ENCODE measurements at regions not wholly inside any gene's neighbourhood (a gene's known extent, or its start where the extent isn't known, plus 50 kb on each side); places are given as distances from the start of the nearest gene placed in this dataset.

DNA sequence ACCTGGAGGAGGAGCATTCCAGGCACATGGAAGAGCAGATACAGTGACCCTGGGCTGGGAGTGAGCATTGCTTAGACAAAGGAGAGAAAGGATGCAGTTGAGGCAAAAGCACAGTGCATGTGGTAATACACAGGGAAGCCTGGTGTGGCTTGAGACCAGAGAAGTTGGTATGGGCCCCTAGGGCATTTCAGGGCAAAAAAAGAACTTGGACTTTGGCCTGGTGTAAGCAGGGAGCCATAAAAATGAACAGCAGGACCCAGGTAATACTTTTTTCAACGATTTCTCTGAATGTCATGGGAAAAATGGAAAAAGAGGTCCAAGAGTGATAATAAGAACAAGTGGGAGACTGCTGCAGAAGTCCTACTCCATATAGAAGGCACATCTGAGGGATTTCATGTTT lies 163.9 kb downstream of the ASCL4 start:
- no peak overlapping the region for H3K4me3 ChIP-seq (ENCODE audit: low read depth, low read length)
- TF ChIP-seq, protein P1, sequence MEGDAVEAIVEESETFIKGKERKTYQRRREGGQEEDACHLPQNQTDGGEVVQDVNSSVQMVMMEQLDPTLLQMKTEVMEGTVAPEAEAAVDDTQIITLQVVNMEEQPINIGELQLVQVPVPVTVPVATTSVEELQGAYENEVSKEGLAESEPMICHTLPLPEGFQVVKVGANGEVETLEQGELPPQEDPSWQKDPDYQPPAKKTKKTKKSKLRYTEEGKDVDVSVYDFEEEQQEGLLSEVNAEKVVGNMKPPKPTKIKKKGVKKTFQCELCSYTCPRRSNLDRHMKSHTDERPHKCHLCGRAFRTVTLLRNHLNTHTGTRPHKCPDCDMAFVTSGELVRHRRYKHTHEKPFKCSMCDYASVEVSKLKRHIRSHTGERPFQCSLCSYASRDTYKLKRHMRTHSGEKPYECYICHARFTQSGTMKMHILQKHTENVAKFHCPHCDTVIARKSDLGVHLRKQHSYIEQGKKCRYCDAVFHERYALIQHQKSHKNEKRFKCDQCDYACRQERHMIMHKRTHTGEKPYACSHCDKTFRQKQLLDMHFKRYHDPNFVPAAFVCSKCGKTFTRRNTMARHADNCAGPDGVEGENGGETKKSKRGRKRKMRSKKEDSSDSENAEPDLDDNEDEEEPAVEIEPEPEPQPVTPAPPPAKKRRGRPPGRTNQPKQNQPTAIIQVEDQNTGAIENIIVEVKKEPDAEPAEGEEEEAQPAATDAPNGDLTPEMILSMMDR (IDR thresholded peaks at IDR 0.05; ENCODE audit: low read depth, low read length) = no peak

- no peak overlapping the region for H3K4me3 ChIP-seq (ENCODE audit: low read depth, low read length)
- TF ChIP-seq, protein P1 (IDR thresholded peaks at IDR 0.05; ENCODE audit: low read depth, low read length) = no peak
Observed at GRCh38 chr12:107948391-107948945, 174.0 kb downstream of the ASCL4 start.

- TF ChIP-seq, protein P1 (IDR thresholded peaks at IDR 0.05; ENCODE audit: low read depth, low read length) = no peak
Observed at GRCh38 chr12:107951024-107951423, 176.5 kb downstream of the ASCL4 start.

DNA sequence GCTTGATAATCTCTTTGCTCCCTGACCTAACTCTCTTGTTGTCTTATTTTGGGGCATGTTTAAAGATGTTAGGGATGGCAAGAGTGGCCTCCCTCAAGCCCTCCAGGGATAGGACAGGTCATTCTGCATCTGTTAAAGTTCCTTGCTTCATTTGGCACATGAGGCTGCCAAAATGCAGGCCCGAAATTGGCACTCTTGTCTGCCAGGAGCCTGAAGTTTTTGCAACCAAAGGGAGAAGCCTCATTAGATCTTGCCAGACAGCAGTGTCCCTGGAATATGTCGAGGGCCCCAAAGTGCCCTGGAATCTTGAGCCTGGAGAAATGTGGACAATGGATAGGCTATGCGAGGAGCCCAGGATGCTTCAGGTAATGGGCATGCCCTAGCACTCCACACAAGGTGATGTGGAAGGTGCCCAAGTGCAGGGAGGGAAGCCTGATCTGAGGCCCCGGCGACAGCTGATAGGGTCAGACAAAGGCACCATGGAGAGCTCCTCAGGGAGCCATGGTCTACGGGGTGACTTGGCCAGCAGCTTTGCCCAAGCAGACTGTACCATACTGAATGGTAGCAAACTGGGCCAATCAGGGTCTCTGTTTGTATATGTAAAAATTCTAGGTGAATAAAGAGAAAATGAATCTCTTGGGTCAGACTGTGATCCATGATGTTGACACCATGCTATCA lies 173.0 kb upstream of the WSCD2 start:
- TF ChIP-seq, protein P1 (IDR thresholded peaks at IDR 0.05; ENCODE audit: low read depth, low read length) = no peak
- no peak overlapping the region for H3K4me3 ChIP-seq (ENCODE audit: low read depth, low read length)

More at GRCh38 chr12:107951024-107951423, 176.5 kb downstream of the ASCL4 start:
- no peak overlapping the region for H3K4me3 ChIP-seq (ENCODE audit: low read depth, low read length)

DNA sequence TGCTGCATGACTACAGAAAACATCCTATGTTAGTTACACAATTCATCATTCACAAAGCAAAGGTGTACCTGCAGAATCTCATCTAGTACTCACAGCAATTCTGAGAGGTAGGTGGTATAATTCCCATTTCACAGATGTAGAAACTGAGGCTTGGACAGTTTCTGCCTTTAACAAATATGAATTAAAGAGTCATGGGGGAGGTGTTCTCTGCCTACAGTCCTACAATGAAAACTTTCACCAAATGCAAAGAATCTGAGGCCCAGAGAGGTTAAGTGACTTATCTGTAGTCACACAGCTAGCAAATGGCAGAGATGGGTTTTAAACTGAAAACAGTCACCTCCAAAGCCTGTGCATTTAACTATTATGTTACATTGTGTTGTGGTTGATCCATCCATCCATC lies 171.6 kb upstream of the WSCD2 start:
- TF ChIP-seq, protein P1 (IDR thresholded peaks at IDR 0.05; ENCODE audit: low read depth, low read length) = no peak

GRCh38 chr12:107963635-107964034 lies 165.5 kb upstream of the WSCD2 start:
- no peak overlapping the region for H3K4me3 ChIP-seq (ENCODE audit: low read depth, low read length)
- TF ChIP-seq, protein P1 (IDR thresholded peaks at IDR 0.05; ENCODE audit: low read depth, low read length) = no peak

More for the DNA sequence above, 171.6 kb upstream of the WSCD2 start:
- no peak overlapping the region for H3K4me3 ChIP-seq (ENCODE audit: low read depth, low read length)

- no peak overlapping the region for H3K4me3 ChIP-seq (ENCODE audit: low read depth, low read length)
- TF ChIP-seq, protein P1 (IDR thresholded peaks at IDR 0.05; ENCODE audit: low read depth, low read length) = no peak
Observed at GRCh38 chr12:107967170-107967569, 161.9 kb upstream of the WSCD2 start.
